Sigmoid colon (tissue), 3 donors: ENCODE measurements at regions not wholly inside any gene's neighbourhood (a gene's known extent, or its start where the extent isn't known, plus 50 kb on each side); places are given as distances from the start of the nearest gene placed in this dataset.

ENCODE experiments used
- POLR2A ChIP-seq, 2 donors: fragments of 450-650 bp; IDR thresholded peaks; one replicate each; pipeline ENCODE4 v1.6.1; 2016; ENCODE audit warnings: antibody characterized with exemption in 2 of 2, mild to moderate bottlenecking in 2 of 2, moderate library complexity in 2 of 2
- TF ChIP-seq, protein P1 (sequence below), 4 experiments: fragments of 450-650 bp in 3 of 4; fragments of 200-600 bp in 1 of 4; IDR thresholded peaks; one replicate each; pipeline ENCODE4 v1.5.1; 2016 to 2019; ENCODE audit warnings: antibody characterized with exemption in 4 of 4, mild to moderate bottlenecking in 3 of 4, moderate library complexity in 2 of 4

DNA sequence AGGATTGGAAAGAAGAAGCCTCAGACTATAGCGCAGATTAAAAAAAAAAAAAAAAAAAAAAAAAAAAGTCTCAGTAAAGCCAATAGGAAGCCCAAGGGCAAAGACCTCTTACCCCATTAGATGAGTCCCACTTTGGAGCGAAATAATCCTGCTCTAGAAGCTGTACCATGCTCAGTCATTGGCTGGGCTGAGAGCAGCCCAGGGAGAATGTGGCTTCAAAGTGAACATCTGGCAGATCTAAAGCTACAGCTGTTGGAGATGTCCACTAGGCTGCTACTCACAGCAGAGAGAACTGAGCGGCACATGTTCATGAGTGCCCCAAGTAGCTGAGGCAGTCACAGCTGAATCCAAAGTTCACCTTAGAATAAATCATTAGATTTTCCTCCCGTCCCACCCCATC is 560.9 kb downstream of the MED13L start:
- TF ChIP-seq, protein P1, sequence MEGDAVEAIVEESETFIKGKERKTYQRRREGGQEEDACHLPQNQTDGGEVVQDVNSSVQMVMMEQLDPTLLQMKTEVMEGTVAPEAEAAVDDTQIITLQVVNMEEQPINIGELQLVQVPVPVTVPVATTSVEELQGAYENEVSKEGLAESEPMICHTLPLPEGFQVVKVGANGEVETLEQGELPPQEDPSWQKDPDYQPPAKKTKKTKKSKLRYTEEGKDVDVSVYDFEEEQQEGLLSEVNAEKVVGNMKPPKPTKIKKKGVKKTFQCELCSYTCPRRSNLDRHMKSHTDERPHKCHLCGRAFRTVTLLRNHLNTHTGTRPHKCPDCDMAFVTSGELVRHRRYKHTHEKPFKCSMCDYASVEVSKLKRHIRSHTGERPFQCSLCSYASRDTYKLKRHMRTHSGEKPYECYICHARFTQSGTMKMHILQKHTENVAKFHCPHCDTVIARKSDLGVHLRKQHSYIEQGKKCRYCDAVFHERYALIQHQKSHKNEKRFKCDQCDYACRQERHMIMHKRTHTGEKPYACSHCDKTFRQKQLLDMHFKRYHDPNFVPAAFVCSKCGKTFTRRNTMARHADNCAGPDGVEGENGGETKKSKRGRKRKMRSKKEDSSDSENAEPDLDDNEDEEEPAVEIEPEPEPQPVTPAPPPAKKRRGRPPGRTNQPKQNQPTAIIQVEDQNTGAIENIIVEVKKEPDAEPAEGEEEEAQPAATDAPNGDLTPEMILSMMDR (IDR thresholded peaks at IDR 0.05): no peak
- TF ChIP-seq POLR2A (IDR thresholded peaks at IDR 0.05): no peak
